Smooth muscle cell (in vitro differentiated cells): ENCODE measurements at regions not wholly inside any gene's neighbourhood (a gene's known extent, or its start where the extent isn't known, plus 50 kb on each side); places are given as distances from the start of the nearest gene placed in this dataset.

Experiments used
- DNase-seq: peaks from one replicate; lab custom pipeline; 2025; ENCODE audit not compliant: unreplicated experiment; lab: John Stamatoyannopoulos, UW
- H2AFZ ChIP-seq: fragments of 200-600 bp; sonication (generic); 2 replicates; pipeline ENCODE4 v1.6.0; 2016; ENCODE audit warnings: antibody characterized with exemption, low read depth, mild to moderate bottlenecking
- H3F3A ChIP-seq: fragments of 200-600 bp; sonication (generic); 2 replicates; pipeline ENCODE4 v1.6.0; 2017; ENCODE audit warnings: antibody characterized with exemption, low read depth
- H3K27ac ChIP-seq: fragments of 200-600 bp; sonication (generic); 2 replicates; pipeline ENCODE4 v1.5.1; 2016; ENCODE audit warnings: low read depth, mild to moderate bottlenecking
- H3K27me3 ChIP-seq: fragments of 200-600 bp; sonication (generic); 2 replicates; pipeline ENCODE4 v1.6.1; 2016; ENCODE audit warnings: low read depth, mild to moderate bottlenecking
- H3K36me3 ChIP-seq: fragments of 200-600 bp; sonication (generic); 2 replicates; pipeline ENCODE4 v1.5.1; 2016; ENCODE audit warnings: low read depth
- H3K4me1 ChIP-seq: fragments of 200-600 bp; sonication (generic); 2 replicates; pipeline ENCODE4 v1.5.1; 2016; ENCODE audit warnings: low read depth
- H3K4me2 ChIP-seq: fragments of 200-600 bp; sonication (generic); 2 replicates; pipeline ENCODE4 v1.6.0; 2016; ENCODE audit warnings: mild to moderate bottlenecking
- H3K4me3 ChIP-seq: fragments of 200-600 bp; sonication (generic); 2 replicates; pipeline ENCODE4 v1.5.1; 2016; ENCODE audit warnings: mild to moderate bottlenecking
- H3K79me2 ChIP-seq: fragments of 200-600 bp; sonication (generic); 2 replicates; pipeline ENCODE4 v1.6.0; 2016; ENCODE audit warnings: low read depth, mild to moderate bottlenecking
- H3K9ac ChIP-seq: fragments of 200-600 bp; sonication (generic); 2 replicates; pipeline ENCODE4 v1.6.0; 2016; ENCODE audit warnings: low read depth
- H3K9me3 ChIP-seq: fragments of 200-600 bp; sonication (generic); replicated peaks from 2 replicates; pipeline ENCODE4 v1.5.1; 2016; ENCODE audit warnings: low read depth
- H4K20me1 ChIP-seq: fragments of 200-600 bp; sonication (generic); 2 replicates; pipeline ENCODE4 v1.6.0; 2016; ENCODE audit warnings: low read depth
- CTCF ChIP-seq: fragments of 200-600 bp; sonication (generic); IDR thresholded peaks from 2 replicates; pipeline ENCODE4 v1.5.1; 2017; ENCODE audit warnings: borderline replicate concordance, mild to moderate bottlenecking, antibody characterized with exemption; ENCODE audit not compliant: insufficient read depth, poor library complexity, severe bottlenecking
- WGBS: methylation state at CpG from one replicate; pipeline ENCODE4 v1.1.7; 2016; ENCODE audit warnings: low lambda C conversion rate; 5-methylcytosine and 5-hydroxymethylcytosine counted together

GRCh38 chr7:91327346-91327745 lies 63.1 kb downstream of the FZD1 start:
- no peak for DNase-seq
- no peaks in the 10 kb centered on the region for H3F3A ChIP-seq
- H3K36me3 ChIP-seq = no peaks in the 10 kb centered on the region
- H3K27ac ChIP-seq = no peak overlapping the region
- no peak overlapping the region for H3K4me2 ChIP-seq
- peaks cover 8% of the 10 kb centered on the region for H3K4me1 ChIP-seq
- no peaks in the 10 kb centered on the region for H3K27me3 ChIP-seq
- no peak overlapping the region for H3K9ac ChIP-seq
- no peak for TF ChIP-seq CTCF
- no peaks in the 10 kb centered on the region for H3K9me3 ChIP-seq
- H4K20me1 ChIP-seq = no peaks in the 10 kb centered on the region
- H3K4me3 ChIP-seq = no peak overlapping the region
- WGBS = 98% methylated on average over 2 of the region's 2 CpGs
- H2AFZ ChIP-seq = no peak overlapping the region
- no peaks in the 10 kb centered on the region for H3K79me2 ChIP-seq

- Histone ChIP-seq H3K4me3 (no peak overlapping the region), H3K9ac (no peak overlapping the region), H3K79me2 (no peaks in the 10 kb centered on the region), H3K4me2 (no peak overlapping the region), H3K27me3 (no peaks in the 10 kb centered on the region), H2AFZ (no peak overlapping the region), H3F3A (peaks cover 3% of the 10 kb centered on the region), H3K27ac (no peak overlapping the region), H3K4me1 (peaks cover 8% of the 10 kb centered on the region), H4K20me1 (no peaks in the 10 kb centered on the region), H3K9me3 (no peaks in the 10 kb centered on the region), H3K36me3 (no peaks in the 10 kb centered on the region)
- DNase-seq = no peak
- TF ChIP-seq CTCF = no peak
Measured at GRCh38 chr7:91329571-91329970, 65.3 kb downstream of the FZD1 start.

- Histone ChIP-seq H3K4me2 (no peak overlapping the region), H2AFZ (no peak overlapping the region), H3K4me3 (no peak overlapping the region), H3K27ac (no peak overlapping the region), H3K79me2 (no peaks in the 10 kb centered on the region), H3K9me3 (no peaks in the 10 kb centered on the region), H3K27me3 (no peaks in the 10 kb centered on the region), H3K4me1 (peaks cover 8% of the 10 kb centered on the region), H3K9ac (no peak overlapping the region), H3F3A (peaks cover 5% of the 10 kb centered on the region), H3K36me3 (no peaks in the 10 kb centered on the region), H4K20me1 (no peaks in the 10 kb centered on the region)
- no peak for DNase-seq
- WGBS = 78% methylated on average over 2 of the region's 2 CpGs
- no peak for TF ChIP-seq CTCF
Measured at GRCh38 chr7:91330191-91330808, 66.1 kb downstream of the FZD1 start.

GRCh38 chr7:91330866-91331265 lies 66.6 kb downstream of the FZD1 start:
- Histone ChIP-seq H2AFZ (no peak overlapping the region), H4K20me1 (no peaks in the 10 kb centered on the region), H3K27me3 (no peaks in the 10 kb centered on the region), H3K27ac (no peak overlapping the region), H3K4me1 (peaks cover 3% of the 10 kb centered on the region), H3K9me3 (no peaks in the 10 kb centered on the region), H3F3A (peaks cover 5% of the 10 kb centered on the region), H3K79me2 (no peaks in the 10 kb centered on the region), H3K36me3 (no peaks in the 10 kb centered on the region), H3K9ac (no peak overlapping the region), H3K4me2 (no peak overlapping the region), H3K4me3 (no peak overlapping the region)
- 64% methylated on average over 3 of the region's 3 CpGs for WGBS
- no peak for DNase-seq
- no peak for TF ChIP-seq CTCF
